Transverse colon (tissue), 4 donors: ENCODE measurements at regions not wholly inside any gene's neighbourhood (a gene's known extent, or its start where the extent isn't known, plus 50 kb on each side); places are given as distances from the start of the nearest gene placed in this dataset.

Source experiments
- DNase-seq: peaks from one replicate; pipeline ENCODE4 v3.0.0-alpha.2; 2019
- H3K27ac ChIP-seq, 4 donors: fragments of 200-600 bp; sonication (generic); 2 replicates each; pipeline ENCODE4 v1.5.1; 2016 to 2018; ENCODE audit warnings: inconsistent platforms in 4 of 4
- H3K27me3 ChIP-seq: fragments of 200-600 bp; sonication (generic); 2 replicates; pipeline ENCODE4 v1.5.1; 2017; ENCODE audit warnings: inconsistent platforms
- H3K36me3 ChIP-seq, 4 donors: fragments of 200-600 bp; sonication (generic); 2 replicates each; pipeline ENCODE4 v1.5.1; 2017 to 2019; ENCODE audit warnings: inconsistent platforms in 4 of 4
- H3K4me1 ChIP-seq, 4 donors: fragments of 200-600 bp; sonication (generic); 2 replicates each; pipeline ENCODE4 v1.5.1; 2017 to 2020; ENCODE audit warnings: inconsistent platforms in 4 of 4
- H3K4me3 ChIP-seq, 4 donors: fragments of 200-600 bp; sonication (generic); 1 replicate in 1 of 4; 2 replicates in 3 of 4; pipeline versions ENCODE4 v1.5.1 to v1.6.1; 2017 to 2019; ENCODE audit warnings: inconsistent platforms in 4 of 4
- H3K9me3 ChIP-seq, 2 donors: fragments of 200-600 bp; sonication (generic); 2 replicates each; pipeline ENCODE4 v1.5.1; 2017 to 2019; ENCODE audit warnings: inconsistent platforms in 2 of 2
- CTCF ChIP-seq, 5 experiments: fragments of 200-600 bp in 3 of 5; fragments of 450-650 bp in 2 of 5; sonication (generic) in 3 of 5; IDR thresholded peaks; 1 replicate in 2 of 5; 2 replicates in 3 of 5; pipeline ENCODE4 v1.5.1; 2016 to 2017; ENCODE audit warnings: antibody characterized with exemption in 5 of 5, inconsistent platforms in 3 of 5, mild to moderate bottlenecking in 2 of 5, moderate library complexity in 1 of 5
- EP300 ChIP-seq: sonication (generic); formaldehyde crosslinking; IDR thresholded peaks from one replicate; pipeline ENCODE4 v1.6.1; 2017; ENCODE audit warnings: antibody characterized with exemption, low read depth
- POLR2A ChIP-seq: fragments of 450-650 bp; IDR thresholded peaks from one replicate; pipeline ENCODE4 v1.6.1; 2016; ENCODE audit warnings: antibody characterized with exemption, mild to moderate bottlenecking, moderate library complexity
- POLR2AphosphoS5 ChIP-seq, 3 donors: sonication (generic); formaldehyde crosslinking; IDR thresholded peaks; one replicate each; pipeline ENCODE4 v1.6.1; 2016; ENCODE audit warnings: antibody characterized with exemption in 3 of 3
- WGBS, 2 donors: methylation state at CpG; one replicate each; pipeline ENCODE4 v1.1.5; 2018; ENCODE audit warnings: low coverage in 1 of 2; 5-methylcytosine and 5-hydroxymethylcytosine counted together
- in situ Hi-C, 4 donors: fragments of 200-750 bp; cut with MboI; loops; one replicate each; pipeline versions ENCODE4 v1.15.0 to v1.15.1; 2017; ENCODE audit warnings: low sequenced_read_pairs in 3 of 4, low pct_ligation_motif_present in 1 of 4, low pct_unique_long_range_greater_than_20kb in 1 of 4
- intact Hi-C: fragments of 100-400 bp; cut with DNase I; formaldehyde crosslinking; loops from one replicate; pipeline ENCODE4 v1.15.1; 2023; ENCODE audit warnings: low total_unique reads

DNA sequence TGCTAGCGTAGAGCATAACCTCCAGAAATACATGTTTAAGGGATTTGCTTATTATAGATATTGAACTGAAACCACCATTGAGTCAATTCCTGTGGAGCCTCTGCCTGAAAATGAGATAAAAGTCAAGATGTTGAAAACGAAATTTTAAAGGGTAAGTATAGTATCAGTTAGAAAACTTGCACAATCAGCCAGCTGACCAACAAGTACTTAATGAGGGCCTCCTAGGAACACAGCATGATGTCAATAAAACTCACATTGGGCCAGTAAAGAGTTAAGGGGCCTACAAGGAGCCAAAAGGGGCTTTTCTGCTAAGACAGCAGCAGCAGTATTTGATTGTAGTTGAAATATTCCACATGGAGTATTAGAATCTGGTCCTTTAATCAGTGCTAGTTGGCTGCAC lies 314.1 kb upstream of the PPARGC1A start:
- Histone ChIP-seq H3K36me3 (no peaks in the 10 kb centered on the region), H3K4me3 (no peak overlapping the region), H3K9me3 (no peaks in the 10 kb centered on the region), H3K27ac (no peak overlapping the region), H3K4me1 (no peaks in the 10 kb centered on the region), H3K27me3 (no peaks in the 10 kb centered on the region)
- no peak for DNase-seq
- no peak for TF ChIP-seq POLR2AphosphoS5 (IDR thresholded peaks at IDR 0.05)
- TF ChIP-seq EP300, result no peak
- TF ChIP-seq CTCF (IDR thresholded peaks at IDR 0.05), result no peak
- intact Hi-C loops (no loop called here), in situ Hi-C loops (no loop called here)
- 53 to 54% methylated on average over 2 of the region's 2 CpGs for WGBS, 2 donors

DNA sequence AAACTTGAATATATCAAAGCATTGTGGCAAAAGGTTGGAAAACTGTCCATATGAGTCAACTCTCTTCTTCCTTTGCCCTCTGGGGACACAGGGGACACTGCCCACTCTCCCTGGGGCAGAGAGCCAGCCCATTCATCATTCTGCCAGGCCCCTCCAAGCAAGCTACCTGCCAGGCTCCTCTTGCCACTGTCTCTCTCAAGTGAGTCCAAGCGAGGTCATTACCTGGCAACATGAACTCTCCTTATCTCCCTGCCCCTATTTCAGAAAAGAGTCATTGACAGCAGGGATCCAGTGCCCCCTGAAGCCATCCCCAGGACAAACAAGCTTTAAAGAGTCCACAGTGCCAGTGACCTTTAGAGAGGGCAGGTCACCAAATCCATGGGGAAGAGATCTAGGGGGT lies 312.7 kb upstream of the PPARGC1A start:
- peaks cover 0 to 3% (median 0%) of the 10 kb centered on the region in 4 donors for H3K4me1 ChIP-seq
- no peak for TF ChIP-seq EP300
- TF ChIP-seq POLR2AphosphoS5 (IDR thresholded peaks at IDR 0.05), result no peak
- no peak for TF ChIP-seq POLR2A
- no peak for TF ChIP-seq CTCF (IDR thresholded peaks at IDR 0.05)
- intact Hi-C loops, result no loop called here
- no peak for DNase-seq
- WGBS, 2 donors, result 100% methylated on average over 1 of the region's 1 CpG
- H3K27me3 ChIP-seq, result no peaks in the 10 kb centered on the region
- H3K4me3 ChIP-seq, result no peak overlapping the region
- H3K36me3 ChIP-seq, result no peaks in the 10 kb centered on the region
- no peak overlapping the region for H3K27ac ChIP-seq
- H3K9me3 ChIP-seq, result no peaks in the 10 kb centered on the region
- in situ Hi-C loops, result no loop called here

DNA sequence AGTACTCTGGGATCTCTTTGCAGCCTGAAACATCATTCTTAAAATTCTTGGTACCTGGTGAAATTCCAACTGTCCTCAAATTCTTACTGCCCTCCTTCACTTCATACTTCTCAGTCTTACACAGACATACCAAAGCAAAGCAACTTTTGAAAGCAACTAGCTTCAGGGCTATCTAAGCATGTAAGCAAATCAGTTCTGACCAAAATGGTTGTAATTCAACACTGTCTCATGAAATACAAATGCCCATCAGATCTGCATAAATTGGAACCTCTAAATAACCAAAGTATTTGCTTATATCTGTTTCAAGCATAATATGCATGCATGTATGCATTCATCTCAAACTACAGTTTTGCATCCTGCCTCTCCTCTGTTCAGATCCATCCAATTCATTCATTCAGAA lies 308.1 kb upstream of the PPARGC1A start:
- intact Hi-C loops (no loop called here), in situ Hi-C loops (no loop called here)
- Histone ChIP-seq H3K4me3 (no peak overlapping the region), H3K9me3 (no peaks in the 10 kb centered on the region), H3K36me3 (no peaks in the 10 kb centered on the region), H3K4me1 (peaks cover 0 to 6% (median 0%) of the 10 kb centered on the region in 4 donors), H3K27ac (no peak overlapping the region), H3K27me3 (no peaks in the 10 kb centered on the region)
- DNase-seq, result no peak
- no peak for TF ChIP-seq POLR2AphosphoS5 (IDR thresholded peaks at IDR 0.05)
- no peak for TF ChIP-seq EP300
- TF ChIP-seq CTCF (IDR thresholded peaks at IDR 0.05), result no peak
- TF ChIP-seq POLR2A, result no peak

GRCh38 chr4:24196785-24197184 lies 306.9 kb upstream of the PPARGC1A start:
- intact Hi-C loops (no loop called here), in situ Hi-C loops (no loop called here)
- no peak overlapping the region for H3K27ac ChIP-seq
- no peaks in the 10 kb centered on the region for H3K9me3 ChIP-seq
- 0 to 26% methylated on average over 1 of the region's 1 CpG for WGBS, 2 donors
- TF ChIP-seq POLR2AphosphoS5 (IDR thresholded peaks at IDR 0.05), result no peak
- TF ChIP-seq EP300, result no peak
- TF ChIP-seq POLR2A, result no peak
- no peak for TF ChIP-seq CTCF (IDR thresholded peaks at IDR 0.05)
- peaks cover 0 to 6% (median 0%) of the 10 kb centered on the region in 4 donors for H3K4me1 ChIP-seq
- H3K27me3 ChIP-seq, result no peaks in the 10 kb centered on the region
- DNase-seq, result no peak
- H3K4me3 ChIP-seq, result no peak overlapping the region
- no peaks in the 10 kb centered on the region for H3K36me3 ChIP-seq
